ENCODE measurements at regions not wholly inside any gene's neighbourhood (a gene's known extent, or its start where the extent isn't known, plus 50 kb on each side); places are given as distances from the start of the nearest gene placed in this dataset.

DNA sequence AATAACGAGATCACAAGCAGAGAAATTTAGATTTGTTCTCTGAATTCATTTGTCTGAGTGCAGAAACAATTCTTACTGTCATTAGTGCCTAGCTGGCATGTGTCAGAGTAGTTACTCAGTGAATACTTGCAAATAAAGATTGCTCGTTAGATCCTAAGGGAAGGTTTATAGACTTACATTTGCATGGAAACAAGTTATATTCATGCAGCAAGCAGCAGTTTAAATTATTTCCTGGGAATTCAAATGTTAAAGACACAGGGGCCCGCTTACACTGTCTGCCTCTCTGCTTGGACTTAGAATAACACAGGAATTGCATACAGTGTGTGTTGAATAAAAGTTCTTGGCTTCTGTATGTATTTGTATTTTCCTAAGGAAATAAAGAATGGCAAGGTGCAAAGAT is 680.6 kb upstream of the NECTIN3 start (continued):
- TF ChIP-seq HDAC3 (IDR thresholded peaks at IDR 0.05; ENCODE audit: borderline replicate concordance, partially characterized antibody) = no peak
- TF ChIP-seq ZNF436 (CRISPR knock-in tag; IDR thresholded peaks at IDR 0.05) = no peak
- no peak for TF ChIP-seq RBM39 (optimal IDR thresholded peaks at IDR 0.05; ENCODE audit: low read depth, low read length)
- no peak for TF ChIP-seq TEAD4 (IDR thresholded peaks at IDR 0.05; ENCODE audit: low read length)
- no peak for TF ChIP-seq TEAD4 (CRISPR knock-in tag; IDR thresholded peaks at IDR 0.05; ENCODE audit: borderline replicate concordance)
- no peak for TF ChIP-seq ZNF280B (CRISPR knock-in tag; IDR thresholded peaks at IDR 0.05)
- no peak for TF ChIP-seq ZNF639 (CRISPR knock-in tag; conservative IDR thresholded peaks at IDR 0.05 in 1 of 2, IDR thresholded peaks at IDR 0.05 in 1 of 2)

DNA sequence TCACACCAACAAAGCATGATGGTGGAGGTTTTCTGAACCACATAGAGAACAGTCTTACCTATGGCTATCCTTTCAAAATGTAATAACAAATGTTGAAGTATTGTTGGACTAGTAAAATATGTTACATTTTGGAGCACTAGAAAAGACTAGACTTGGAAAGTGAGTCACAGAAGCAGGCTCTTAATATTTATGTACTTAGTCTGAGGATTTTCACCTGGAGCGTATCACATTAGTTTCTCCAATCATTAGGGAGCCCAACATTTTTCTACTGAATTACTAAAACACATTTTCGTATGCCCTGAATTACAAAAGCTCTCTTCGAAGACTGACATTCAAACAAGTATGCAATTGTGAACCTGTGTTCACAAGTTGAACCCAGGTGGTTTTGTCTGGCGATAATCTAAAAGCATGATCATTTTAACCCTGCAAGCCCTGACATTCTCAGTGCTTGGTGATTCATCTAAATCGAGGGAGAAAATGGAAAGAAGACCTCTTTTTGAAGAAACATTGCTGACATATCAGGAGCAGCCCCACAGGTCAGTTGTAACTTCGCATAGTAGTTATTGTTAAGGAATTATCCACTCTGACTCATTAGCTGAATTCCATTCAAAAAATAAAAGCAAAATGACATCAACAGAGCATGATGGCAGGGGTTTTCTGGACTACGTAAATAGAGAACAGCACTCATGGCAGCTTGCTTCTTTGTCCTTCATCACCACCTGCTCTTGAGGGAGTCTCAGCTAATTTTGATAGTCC is 679.8 kb upstream of the NECTIN3 start:
- no peak for FAIRE-seq
- no peak for DNase-seq (ENCODE audit: extremely low read depth in 1 of 4, low spot score in 3 of 4)
- BruUV-seq (replicated peaks) = no TSS peak
- Histone ChIP-seq H3K9me1 (ENCODE audit: control insufficient read depth, insufficient read depth, low read length) (no peaks in the 10 kb centered on the region), H4K20me1 (replicated peaks; ENCODE audit: control insufficient read depth, insufficient read depth, low read length) (no peaks in the 10 kb centered on the region), H3K36me3 (ENCODE audit: control insufficient read depth, insufficient read depth, low read length) (no peaks in the 10 kb centered on the region), H3K9me3 (replicated peaks; ENCODE audit: control insufficient read depth, insufficient read depth, low read depth, low read length) (no peaks in the 10 kb centered on the region), H3K27me3 (ENCODE audit: control insufficient read depth in 2 of 2, insufficient read depth in 2 of 2, low read length in 2 of 2) (no peaks in the 10 kb centered on the region), H3K4me2 (ENCODE audit: insufficient read depth, low read length) (no peak overlapping the region), H3K9ac (ENCODE audit: insufficient read depth in 1 of 2, low read depth in 2 of 2, low read length in 2 of 2) (no peak overlapping the region), H3K27ac (ENCODE audit: extremely low read depth, low read depth, low read length) (no peak overlapping the region), H3K4me3 (no peak overlapping the region), H3K79me2 (ENCODE audit: control insufficient read depth, insufficient read depth, low read length) (no peaks in the 10 kb centered on the region), H3K4me1 (replicated peaks in 1 of 2; ENCODE audit: control insufficient read depth in 2 of 2, insufficient read depth in 2 of 2, low read length in 2 of 2) (no peaks in the 10 kb centered on the region), H2AFZ (ENCODE audit: low read depth, low read length) (no peak overlapping the region)
- in situ Hi-C loops (cut with MboI) (no loop called here), intact Hi-C loops (cut with micrococcal nuclease) (no loop called here)
- ATAC-seq = no peak
- WGBS (ENCODE audit: insufficient coverage, low coverage, missing lambda C conversion rate) = 2% methylated on average over 6 of the region's 7 CpGs
- ChIA-PET CTCF (ENCODE audit: low intra/inter-chr PET ratio) (no interaction called here), POLR2A (no interaction called here)
- TF ChIP-seq ZNF24 (IDR thresholded peaks at IDR 0.05) (no peak), HDGF (IDR thresholded peaks at IDR 0.05) (no peak), PML (IDR thresholded peaks at IDR 0.05; ENCODE audit: low read length) (no peak), SMAD2 (IDR thresholded peaks at IDR 0.05; ENCODE audit: low read depth, low read length) (no peak), BHLHE40 (IDR thresholded peaks at IDR 0.05; ENCODE audit: low read length) (no peak), CREB1 (IDR thresholded peaks at IDR 0.05) (no peak), CREB1 (CRISPR knock-in tag; IDR thresholded peaks at IDR 0.05) (no peak), SMARCB1 (IDR thresholded peaks at IDR 0.05; ENCODE audit: insufficient read length, low read depth) (no peak)

Data from K562 (cell line).